Endodermal cell (in vitro differentiated cells): ENCODE measurements at regions not wholly inside any gene's neighbourhood (a gene's known extent, or its start where the extent isn't known, plus 50 kb on each side); places are given as distances from the start of the nearest gene placed in this dataset.

Source experiments
- DNase-seq: peaks from one replicate; pipeline ENCODE4 v3.0.0-alpha.2; 2017
- H3K27ac ChIP-seq: 2 replicates; pipeline ENCODE4 v1.5.1; 2013; ENCODE audit warnings: mild to moderate bottlenecking, low read depth, low read length, moderate library complexity
- H3K27me3 ChIP-seq: 2 replicates; pipeline ENCODE4 v1.6.1; 2013; ENCODE audit warnings: mild to moderate bottlenecking, low read length, moderate library complexity; ENCODE audit not compliant: insufficient read depth, control insufficient read depth, poor library complexity, severe bottlenecking
- H3K36me3 ChIP-seq: 2 replicates; pipeline ENCODE4 v1.7.0; 2013; ENCODE audit warnings: mild to moderate bottlenecking, low read length, moderate library complexity; ENCODE audit not compliant: control insufficient read depth, insufficient read depth
- H3K4me1 ChIP-seq: one replicate; pipeline ENCODE4 v1.7.0; 2013; ENCODE audit warnings: low read length; ENCODE audit not compliant: control insufficient read depth, insufficient read depth
- H3K4me3 ChIP-seq: 2 replicates; pipeline ENCODE4 v1.5.1; 2013; ENCODE audit warnings: mild to moderate bottlenecking, low read length, moderate library complexity
- H3K9ac ChIP-seq: 2 replicates; pipeline ENCODE4 v1.6.1; 2013; ENCODE audit warnings: mild to moderate bottlenecking, low read length, moderate library complexity; ENCODE audit not compliant: poor library complexity, severe bottlenecking; ENCODE audit errors: extremely low read depth
- H3K9me3 ChIP-seq: 2 replicates; pipeline ENCODE4 v1.6.1; 2013; ENCODE audit warnings: mild to moderate bottlenecking, low read length, moderate library complexity; ENCODE audit not compliant: control insufficient read depth
- H3K27ac Mint-ChIP-seq: 2 replicates; pipeline ENCODE4 v1.8.0; 2020; ENCODE audit warnings: mixed read lengths
- H3K27me3 Mint-ChIP-seq: 2 replicates; pipeline ENCODE4 v1.8.0; 2021; ENCODE audit warnings: mild to moderate bottlenecking, mixed read lengths; ENCODE audit not compliant: insufficient read depth
- H3K36me3 Mint-ChIP-seq: 2 replicates; pipeline ENCODE4 v1.8.0; 2020; ENCODE audit warnings: low read depth, mixed read lengths
- H3K4me1 Mint-ChIP-seq: 2 replicates; pipeline ENCODE4 v1.8.0; 2020; ENCODE audit warnings: mixed read lengths
- H3K4me3 Mint-ChIP-seq: 2 replicates; pipeline ENCODE4 v1.8.0; 2020; ENCODE audit warnings: mild to moderate bottlenecking, moderate library complexity, mixed read lengths
- H3K9me3 Mint-ChIP-seq: 2 replicates; pipeline ENCODE4 v1.8.0; 2020; ENCODE audit warnings: mild to moderate bottlenecking, mixed read lengths
- WGBS, 2 experiments: methylation state at CpG; one replicate each; pipeline versions ENCODE4 v1.1.5 to v1.1.7; 2013; ENCODE audit warnings: missing lambda C conversion rate in 2 of 2, mixed read lengths in 1 of 2; ENCODE audit not compliant: insufficient coverage in 1 of 2, insufficient read length in 1 of 2; 5-methylcytosine and 5-hydroxymethylcytosine counted together
- TF ChIP-seq, protein P1 (sequence below): fragments of 200-600 bp; sonication (generic); conservative IDR thresholded peaks from 2 replicates; pipeline ENCODE4 v1.5.0; 2021; ENCODE audit warnings: antibody characterized with exemption, mild to moderate bottlenecking

DNA sequence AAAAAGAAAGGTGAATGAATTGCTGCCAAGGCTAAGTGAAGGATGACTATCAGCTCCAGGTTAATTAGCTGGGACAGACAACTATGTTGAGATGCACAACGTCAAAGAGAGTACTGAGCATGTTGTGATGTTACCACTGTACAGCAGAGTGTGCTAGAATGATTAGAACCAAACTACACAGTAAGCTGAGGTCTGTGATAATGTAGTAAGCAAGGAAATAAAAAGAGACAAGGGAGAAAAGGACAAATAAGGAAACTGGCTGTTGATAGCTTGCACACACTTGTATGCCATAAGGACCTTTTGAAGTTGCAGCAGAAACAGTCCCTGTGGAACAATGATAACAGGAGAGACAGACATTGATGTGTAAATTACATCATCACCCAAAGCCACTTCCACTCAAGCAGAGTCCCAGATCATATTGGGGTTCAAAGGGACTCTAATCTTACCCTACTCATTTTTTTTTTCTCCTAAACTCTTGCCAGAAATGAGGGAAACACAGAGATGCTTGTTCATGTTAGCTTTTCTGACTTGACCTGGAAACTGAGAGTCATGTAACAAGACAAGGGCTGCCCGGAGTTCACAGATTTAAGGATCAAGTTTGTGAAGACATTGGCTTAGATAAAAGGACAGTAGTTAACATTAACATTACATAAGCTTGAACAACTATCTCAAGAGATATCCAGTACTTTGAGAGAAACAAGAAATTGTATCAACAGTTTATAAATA, 189.9 kb downstream of the CENPW start:
- no peaks in the 10 kb centered on the region for H3K4me1 ChIP-seq
- 76 to 82% methylated on average over 1 to 2 of the region's 2 CpGs for WGBS, 2 experiments
- no peaks in the 10 kb centered on the region for H3K36me3 Mint-ChIP-seq
- H3K4me1 Mint-ChIP-seq, result peaks cover 11% of the 10 kb centered on the region
- no peak overlapping the region for H3K4me3 ChIP-seq
- no peak overlapping the region for H3K4me3 Mint-ChIP-seq
- H3K9me3 Mint-ChIP-seq, result no peaks in the 10 kb centered on the region
- H3K9me3 ChIP-seq, result no peaks in the 10 kb centered on the region
- H3K27ac Mint-ChIP-seq, result no peak overlapping the region
- TF ChIP-seq, protein P1, sequence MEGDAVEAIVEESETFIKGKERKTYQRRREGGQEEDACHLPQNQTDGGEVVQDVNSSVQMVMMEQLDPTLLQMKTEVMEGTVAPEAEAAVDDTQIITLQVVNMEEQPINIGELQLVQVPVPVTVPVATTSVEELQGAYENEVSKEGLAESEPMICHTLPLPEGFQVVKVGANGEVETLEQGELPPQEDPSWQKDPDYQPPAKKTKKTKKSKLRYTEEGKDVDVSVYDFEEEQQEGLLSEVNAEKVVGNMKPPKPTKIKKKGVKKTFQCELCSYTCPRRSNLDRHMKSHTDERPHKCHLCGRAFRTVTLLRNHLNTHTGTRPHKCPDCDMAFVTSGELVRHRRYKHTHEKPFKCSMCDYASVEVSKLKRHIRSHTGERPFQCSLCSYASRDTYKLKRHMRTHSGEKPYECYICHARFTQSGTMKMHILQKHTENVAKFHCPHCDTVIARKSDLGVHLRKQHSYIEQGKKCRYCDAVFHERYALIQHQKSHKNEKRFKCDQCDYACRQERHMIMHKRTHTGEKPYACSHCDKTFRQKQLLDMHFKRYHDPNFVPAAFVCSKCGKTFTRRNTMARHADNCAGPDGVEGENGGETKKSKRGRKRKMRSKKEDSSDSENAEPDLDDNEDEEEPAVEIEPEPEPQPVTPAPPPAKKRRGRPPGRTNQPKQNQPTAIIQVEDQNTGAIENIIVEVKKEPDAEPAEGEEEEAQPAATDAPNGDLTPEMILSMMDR, result no peak
- DNase-seq, result no peak
- no peaks in the 10 kb centered on the region for H3K27me3 ChIP-seq
- H3K36me3 ChIP-seq, result no peaks in the 10 kb centered on the region
- no peaks in the 10 kb centered on the region for H3K27me3 Mint-ChIP-seq
- no peak overlapping the region for H3K27ac ChIP-seq
- H3K9ac ChIP-seq, result no peak overlapping the region

DNA sequence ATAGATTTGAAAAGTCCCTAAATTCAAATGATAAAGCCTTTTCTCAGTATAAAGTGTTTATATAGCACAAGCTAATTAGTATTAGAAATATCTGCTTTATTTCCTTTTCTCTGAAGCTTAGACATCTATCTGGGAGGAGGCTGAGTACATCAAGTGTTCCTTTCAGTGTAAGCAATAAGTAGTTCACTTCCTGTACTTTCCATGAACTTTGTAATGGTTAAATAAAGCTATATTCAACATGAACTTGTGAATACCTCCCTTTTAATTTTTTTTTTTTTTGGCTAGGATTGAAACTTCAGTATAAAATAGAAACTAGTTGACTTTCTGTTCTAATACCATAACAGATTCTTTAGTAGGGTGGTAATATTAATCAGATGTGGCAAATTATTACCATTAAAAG, 190.9 kb downstream of the CENPW start:
- Histone ChIP-seq H3K4me1 (no peaks in the 10 kb centered on the region), H3K27ac (no peak overlapping the region), H3K27me3 (no peaks in the 10 kb centered on the region), H3K36me3 (no peaks in the 10 kb centered on the region), H3K9me3 (no peaks in the 10 kb centered on the region), H3K4me3 (no peak overlapping the region), H3K9ac (no peak overlapping the region)
- Mint-ChIP-seq H3K27me3 (no peaks in the 10 kb centered on the region), H3K4me3 (no peak overlapping the region), H3K36me3 (no peaks in the 10 kb centered on the region), H3K27ac (no peak overlapping the region), H3K9me3 (no peaks in the 10 kb centered on the region), H3K4me1 (peaks cover 11% of the 10 kb centered on the region)
- no peak for DNase-seq
- TF ChIP-seq, protein P1, result no peak

DNA sequence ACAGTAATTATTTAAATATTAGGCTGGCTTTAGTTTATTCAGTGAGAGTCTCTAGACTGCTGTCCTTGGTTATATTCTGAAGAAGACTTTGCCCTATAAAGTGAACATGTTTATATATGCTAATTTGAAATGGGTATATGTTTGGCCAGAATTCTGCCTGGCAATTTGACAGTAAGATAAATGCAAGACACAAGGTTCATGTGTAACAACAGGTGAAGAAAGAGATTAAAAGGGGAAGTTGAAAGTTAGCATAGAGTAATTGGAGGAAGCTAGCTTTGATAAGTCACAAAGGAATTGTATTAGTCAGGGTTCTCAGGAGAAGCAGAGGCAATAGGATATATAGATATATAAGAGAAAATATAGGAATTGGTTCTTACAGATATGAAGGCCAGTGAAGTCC, 191.4 kb downstream of the CENPW start:
- H3K36me3 Mint-ChIP-seq, result no peaks in the 10 kb centered on the region
- Histone ChIP-seq H3K4me3 (no peak overlapping the region), H3K36me3 (no peaks in the 10 kb centered on the region), H3K27me3 (no peaks in the 10 kb centered on the region), H3K9me3 (no peaks in the 10 kb centered on the region), H3K9ac (no peak overlapping the region), H3K27ac (no peak overlapping the region), H3K4me1 (no peaks in the 10 kb centered on the region)
- no peak for DNase-seq
- no peaks in the 10 kb centered on the region for H3K27me3 Mint-ChIP-seq
- TF ChIP-seq, protein P1, result no peak
- H3K9me3 Mint-ChIP-seq, result no peaks in the 10 kb centered on the region
- no peak overlapping the region for H3K4me3 Mint-ChIP-seq
- H3K4me1 Mint-ChIP-seq, result peaks cover 7% of the 10 kb centered on the region
- H3K27ac Mint-ChIP-seq, result no peak overlapping the region
